Esophagus squamous epithelium (tissue), 5 donors: ENCODE measurements at regions not wholly inside any gene's neighbourhood (a gene's known extent, or its start where the extent isn't known, plus 50 kb on each side); places are given as distances from the start of the nearest gene placed in this dataset.

Experiments
- DNase-seq: peaks from one replicate; lab custom pipeline; 2025; lab: John Stamatoyannopoulos, UW
- H3K27ac ChIP-seq, 4 donors: fragments of 200-600 bp; sonication (generic); one replicate each; pipeline ENCODE4 v1.5.1; 2016 to 2019; ENCODE audit warnings: mild to moderate bottlenecking in 1 of 4
- H3K27me3 ChIP-seq, 4 donors: fragments of 200-600 bp; sonication (generic); 1 replicate in 3 of 4; 2 replicates in 1 of 4; pipeline versions ENCODE4 v1.5.1 to v1.6.0; 2017 to 2021; ENCODE audit warnings: antibody characterized with exemption in 1 of 4
- H3K36me3 ChIP-seq, 3 donors: fragments of 200-600 bp; sonication (generic); one replicate each; pipeline ENCODE4 v1.5.1; 2016 to 2019
- H3K4me1 ChIP-seq, 3 donors: fragments of 200-600 bp; sonication (generic); one replicate each; pipeline ENCODE4 v1.5.1; 2017 to 2019
- H3K4me3 ChIP-seq, 4 donors: fragments of 200-600 bp; sonication (generic); 1 replicate in 3 of 4; 2 replicates in 1 of 4; pipeline ENCODE4 v1.5.1; 2016 to 2019; ENCODE audit warnings: mild to moderate bottlenecking in 2 of 4, moderate library complexity in 1 of 4
- H3K9me3 ChIP-seq, 3 donors: fragments of 200-600 bp; sonication (generic); one replicate each; pipeline ENCODE4 v1.5.1; 2016 to 2019
- POLR2A ChIP-seq, 4 donors: fragments of 450-650 bp; IDR thresholded peaks; one replicate each; pipeline ENCODE4 v1.6.1; 2017; ENCODE audit warnings: antibody characterized with exemption in 4 of 4, mild to moderate bottlenecking in 4 of 4, moderate library complexity in 3 of 4
- WGBS, 2 donors: methylation state at CpG; one replicate each; pipeline ENCODE4 v1.1.5; 2018; 5-methylcytosine and 5-hydroxymethylcytosine counted together
- intact Hi-C: fragments of 100-400 bp; cut with DNase I; formaldehyde crosslinking; loops from one replicate; pipeline ENCODE4 v1.15.0; 2022
- TF ChIP-seq, protein P1 (sequence below), 6 experiments: fragments of 450-650 bp in 4 of 6; fragments of 200-600 bp in 2 of 6; sonication (generic) in 2 of 6; IDR thresholded peaks; one replicate each; pipeline ENCODE4 v1.5.1; 2016 to 2019; ENCODE audit warnings: antibody characterized with exemption in 6 of 6, mild to moderate bottlenecking in 4 of 6, moderate library complexity in 4 of 6
- donor health status: DM: yes; HTN: yes; CAD: no.

DNA sequence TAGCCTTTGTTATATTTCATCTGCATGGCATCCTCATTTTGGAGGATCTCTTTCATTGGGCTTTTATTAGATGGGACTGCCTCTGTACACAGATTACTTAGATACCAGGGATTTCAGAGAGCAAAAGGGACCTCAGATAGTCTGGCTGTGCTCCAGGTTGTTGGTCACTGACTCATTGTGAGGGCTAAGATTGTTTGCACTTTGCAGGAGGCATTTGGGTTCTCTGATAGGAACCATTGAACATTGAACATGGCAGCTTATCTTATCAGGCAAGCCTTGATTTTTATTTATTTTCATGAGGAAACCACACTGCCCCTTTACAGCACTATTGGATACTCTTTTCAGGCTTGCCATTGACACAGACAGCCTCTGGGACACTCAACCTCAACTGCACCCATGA, 766.9 kb upstream of the TSPY4 start:
- H3K27ac ChIP-seq, result no peak overlapping the region

DNA sequence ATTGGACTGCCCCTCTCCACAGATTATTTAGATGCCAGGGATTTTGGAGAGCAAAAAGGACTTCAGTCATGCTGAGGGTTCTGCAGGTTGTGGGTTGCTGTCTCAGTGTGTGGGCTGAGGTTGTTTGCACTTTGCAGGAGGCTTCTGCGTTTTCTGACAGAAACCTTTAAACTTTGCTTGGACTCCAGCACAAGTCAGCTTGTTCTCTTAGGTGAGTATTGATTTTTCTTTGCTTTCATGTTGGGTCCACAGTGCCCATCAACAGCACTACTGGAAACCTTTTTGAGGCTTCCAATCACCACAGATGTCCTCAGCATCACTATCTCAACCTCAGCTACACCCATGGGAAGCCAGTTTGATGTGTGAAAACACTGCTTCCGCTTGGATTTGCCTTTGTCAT, 764.3 kb upstream of the TSPY4 start:
- no peak overlapping the region for H3K27ac ChIP-seq
- no peaks in the 10 kb centered on the region for H3K9me3 ChIP-seq
- no peak for TF ChIP-seq POLR2A (IDR thresholded peaks at IDR 0.05)
- TF ChIP-seq, protein P1, sequence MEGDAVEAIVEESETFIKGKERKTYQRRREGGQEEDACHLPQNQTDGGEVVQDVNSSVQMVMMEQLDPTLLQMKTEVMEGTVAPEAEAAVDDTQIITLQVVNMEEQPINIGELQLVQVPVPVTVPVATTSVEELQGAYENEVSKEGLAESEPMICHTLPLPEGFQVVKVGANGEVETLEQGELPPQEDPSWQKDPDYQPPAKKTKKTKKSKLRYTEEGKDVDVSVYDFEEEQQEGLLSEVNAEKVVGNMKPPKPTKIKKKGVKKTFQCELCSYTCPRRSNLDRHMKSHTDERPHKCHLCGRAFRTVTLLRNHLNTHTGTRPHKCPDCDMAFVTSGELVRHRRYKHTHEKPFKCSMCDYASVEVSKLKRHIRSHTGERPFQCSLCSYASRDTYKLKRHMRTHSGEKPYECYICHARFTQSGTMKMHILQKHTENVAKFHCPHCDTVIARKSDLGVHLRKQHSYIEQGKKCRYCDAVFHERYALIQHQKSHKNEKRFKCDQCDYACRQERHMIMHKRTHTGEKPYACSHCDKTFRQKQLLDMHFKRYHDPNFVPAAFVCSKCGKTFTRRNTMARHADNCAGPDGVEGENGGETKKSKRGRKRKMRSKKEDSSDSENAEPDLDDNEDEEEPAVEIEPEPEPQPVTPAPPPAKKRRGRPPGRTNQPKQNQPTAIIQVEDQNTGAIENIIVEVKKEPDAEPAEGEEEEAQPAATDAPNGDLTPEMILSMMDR (IDR thresholded peaks at IDR 0.05), result no peak
- no peak overlapping the region for H3K4me3 ChIP-seq
- WGBS, 2 donors, result 67% methylated on average over 2 of the region's 2 CpGs; no CpG with 5 or more reads in 1 of the 2 donors
- intact Hi-C loops, result no loop called here
- no peaks in the 10 kb centered on the region for H3K36me3 ChIP-seq
- H3K4me1 ChIP-seq, result no peaks in the 10 kb centered on the region
- DNase-seq, result no peak
- H3K27me3 ChIP-seq, result no peaks in the 10 kb centered on the region

More for the DNA sequence above, 766.9 kb upstream of the TSPY4 start:
- DNase-seq, result no peak
- Histone ChIP-seq H3K27me3 (no peaks in the 10 kb centered on the region), H3K36me3 (no peaks in the 10 kb centered on the region), H3K9me3 (no peaks in the 10 kb centered on the region), H3K4me3 (no peak overlapping the region), H3K4me1 (no peaks in the 10 kb centered on the region)
- intact Hi-C loops, result no loop called here
- TF ChIP-seq POLR2A (IDR thresholded peaks at IDR 0.05), result no peak
- TF ChIP-seq, protein P1 (IDR thresholded peaks at IDR 0.05), result no peak

DNA sequence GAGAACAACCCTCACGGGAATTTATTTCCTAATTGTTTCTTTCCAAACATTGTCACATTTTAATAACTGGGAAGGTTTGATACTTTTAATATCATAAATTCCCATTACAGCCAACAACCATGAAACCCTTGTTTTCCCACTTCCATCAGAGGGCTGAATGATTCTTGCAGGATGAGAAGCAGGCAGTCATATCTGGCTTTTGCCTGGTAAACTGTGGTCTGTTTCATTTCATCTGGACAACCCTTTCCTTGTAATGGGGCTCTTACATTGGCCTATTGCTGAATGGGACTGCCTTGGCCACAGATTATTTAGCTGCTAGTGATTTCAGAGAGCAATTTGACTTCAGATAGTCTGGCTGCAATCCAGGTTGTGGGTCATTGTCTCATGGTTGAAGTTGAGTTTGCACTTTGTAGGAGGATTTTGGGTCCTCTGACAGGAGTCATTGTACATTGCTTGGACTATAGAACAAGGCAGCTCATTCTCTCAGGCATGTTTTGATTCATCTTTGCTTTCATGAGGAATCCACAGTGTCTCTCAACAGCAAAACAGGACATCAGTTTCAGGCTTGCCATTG, 754.9 kb upstream of the TSPY4 start:
- intact Hi-C loops, result no loop called here
- TF ChIP-seq, protein P1 (IDR thresholded peaks at IDR 0.05), result no peak
- TF ChIP-seq POLR2A (IDR thresholded peaks at IDR 0.05), result no peak
- Histone ChIP-seq H3K27ac (no peak overlapping the region), H3K4me3 (no peak overlapping the region), H3K27me3 (no peaks in the 10 kb centered on the region), H3K4me1 (no peaks in the 10 kb centered on the region), H3K36me3 (no peaks in the 10 kb centered on the region), H3K9me3 (no peaks in the 10 kb centered on the region)
- DNase-seq, result no peak
- WGBS, 2 donors, result 100% methylated on average over 1 of the region's 1 CpG; no CpG with 5 or more reads in 1 of the 2 donors

DNA sequence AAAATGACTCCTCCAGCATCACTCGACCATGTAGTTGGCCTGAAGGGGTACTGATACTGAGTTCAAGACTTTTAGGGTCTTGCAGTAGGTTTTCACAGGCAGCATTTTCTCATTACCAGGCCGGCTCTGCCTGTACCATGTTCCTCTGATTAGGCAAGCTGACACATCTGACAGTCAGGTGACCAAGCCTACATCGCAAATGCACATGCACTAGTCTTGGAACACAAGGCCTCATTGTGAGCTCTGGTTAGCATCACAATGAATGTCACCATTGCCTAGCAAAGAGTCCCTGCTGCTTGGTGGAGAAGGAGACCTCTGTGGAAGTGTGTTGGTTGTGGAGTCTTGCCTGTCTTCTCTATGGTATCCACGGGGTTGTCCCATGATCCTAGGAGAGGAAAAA, 754.1 kb upstream of the TSPY4 start:
- Histone ChIP-seq H3K27me3 (no peaks in the 10 kb centered on the region), H3K4me3 (no peak overlapping the region), H3K27ac (no peak overlapping the region), H3K36me3 (no peaks in the 10 kb centered on the region), H3K4me1 (no peaks in the 10 kb centered on the region), H3K9me3 (no peaks in the 10 kb centered on the region)
- TF ChIP-seq, protein P1 (IDR thresholded peaks at IDR 0.05), result no peak
- TF ChIP-seq POLR2A (IDR thresholded peaks at IDR 0.05), result no peak
- 40% methylated on average over 2 of the region's 4 CpGs; no CpG with 5 or more reads in 1 of the 2 donors for WGBS, 2 donors
- intact Hi-C loops, result no loop called here
- no peak for DNase-seq

DNA sequence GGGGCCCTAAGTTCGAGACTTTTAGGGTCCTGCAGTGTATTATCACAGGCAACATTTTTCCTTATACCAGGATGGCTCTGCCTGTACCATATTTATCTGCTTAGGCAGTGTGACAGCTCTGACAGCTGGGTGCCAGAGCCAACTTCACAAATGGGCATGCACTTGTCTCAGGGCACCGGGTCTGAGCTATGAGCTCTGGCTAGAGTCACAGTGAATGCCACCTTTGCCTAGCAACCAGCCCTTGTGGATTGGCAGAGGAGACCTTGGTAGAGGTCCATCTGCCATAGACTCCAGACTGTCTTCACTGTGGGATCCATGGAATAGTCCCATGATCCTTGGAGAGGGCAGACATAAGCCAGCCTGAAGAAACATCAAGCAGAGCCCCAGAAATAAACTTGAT, 746.6 kb upstream of the TSPY4 start:
- H3K27me3 ChIP-seq, result no peaks in the 10 kb centered on the region
- 33% methylated on average over 1 of the region's 2 CpGs; no CpG with 5 or more reads in 1 of the 2 donors for WGBS, 2 donors

More for the DNA sequence above, 746.6 kb upstream of the TSPY4 start:
- no peaks in the 10 kb centered on the region for H3K9me3 ChIP-seq
- intact Hi-C loops, result no loop called here
- no peak overlapping the region for H3K27ac ChIP-seq
- TF ChIP-seq, protein P1 (IDR thresholded peaks at IDR 0.05), result no peak
- TF ChIP-seq POLR2A (IDR thresholded peaks at IDR 0.05), result no peak
- DNase-seq, result no peak
- H3K36me3 ChIP-seq, result no peaks in the 10 kb centered on the region
- H3K4me1 ChIP-seq, result no peaks in the 10 kb centered on the region
- H3K4me3 ChIP-seq, result no peak overlapping the region
